HG02852 (cell line): ENCODE measurements at regions not wholly inside any gene's neighbourhood (a gene's known extent, or its start where the extent isn't known, plus 50 kb on each side); places are given as distances from the start of the nearest gene placed in this dataset.
"Not testable (repeated sequence)": the region's sequence is repeated elsewhere in the genome, so short reads cannot be mapped to it uniquely, and the experiment has no call there.

Experiments used
- ATAC-seq: cut with Tn5 transposase; IDR thresholded peaks from one replicate; pipeline ENCODE4 v1.9.1; 2021; ENCODE audit warnings: mild to moderate bottlenecking, moderate library complexity; ENCODE audit not compliant: unreplicated experiment

- ATAC-seq = no peak
Measured at GRCh38 chr20:4320291-4320690, 71.2 kb upstream of the ADRA1D start.

GRCh38 chr20:4318891-4319290 lies 69.8 kb upstream of the ADRA1D start:
- no peak for ATAC-seq

DNA sequence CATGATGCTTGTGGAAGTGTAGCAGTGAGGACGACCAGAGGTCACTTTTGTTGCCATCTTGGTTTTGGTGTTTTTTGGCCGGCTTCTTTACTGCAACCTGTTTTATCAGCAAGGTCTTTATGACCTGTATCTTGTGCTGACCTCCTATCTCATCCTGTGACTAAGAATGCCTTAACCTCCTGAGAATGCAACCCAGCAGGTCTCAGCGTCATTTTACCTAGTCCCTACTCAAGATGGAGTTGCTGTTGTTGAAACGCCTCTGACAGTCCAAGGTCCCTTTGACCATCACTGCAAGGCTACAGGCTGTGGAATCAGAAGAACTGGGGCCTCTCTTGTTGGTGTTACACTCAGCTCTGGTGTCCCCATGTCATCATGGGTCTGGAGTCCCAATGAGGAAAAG lies 61.5 kb upstream of the ADRA1D start:
- not testable (repeated sequence) for ATAC-seq

GRCh38 chr20:4306206-4306605 lies 57.1 kb upstream of the ADRA1D start:
- ATAC-seq = no peak

- ATAC-seq = no peak
Measured at GRCh38 chr20:4305091-4305490, 56.0 kb upstream of the ADRA1D start.

- no peak for ATAC-seq
Measured at GRCh38 chr20:4304601-4305000, 55.5 kb upstream of the ADRA1D start.

GRCh38 chr20:4303136-4303535 lies 54.0 kb upstream of the ADRA1D start:
- ATAC-seq = no peak

DNA sequence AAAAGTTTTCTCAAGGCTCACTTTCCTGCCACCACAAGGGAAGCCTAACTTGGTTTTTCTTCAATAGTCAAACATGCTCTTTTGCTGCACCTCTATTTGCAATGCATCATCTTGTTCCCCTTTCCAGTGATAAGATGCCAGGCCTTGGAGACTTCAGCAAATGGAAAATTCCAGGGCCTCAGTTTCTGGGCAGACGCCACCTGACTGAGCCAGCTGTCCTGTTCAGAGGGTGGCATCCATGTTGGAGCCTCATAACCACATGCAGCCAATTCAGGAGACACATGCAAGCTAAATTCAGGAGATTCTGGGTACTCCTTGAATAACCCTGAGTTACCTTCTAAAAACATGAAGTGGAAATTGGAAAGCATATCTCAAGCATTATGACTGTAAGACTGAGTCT lies 51.8 kb upstream of the ADRA1D start:
- ATAC-seq = no peak

- ATAC-seq = no peak
Measured at GRCh38 chr20:4300401-4300800, 51.3 kb upstream of the ADRA1D start.

DNA sequence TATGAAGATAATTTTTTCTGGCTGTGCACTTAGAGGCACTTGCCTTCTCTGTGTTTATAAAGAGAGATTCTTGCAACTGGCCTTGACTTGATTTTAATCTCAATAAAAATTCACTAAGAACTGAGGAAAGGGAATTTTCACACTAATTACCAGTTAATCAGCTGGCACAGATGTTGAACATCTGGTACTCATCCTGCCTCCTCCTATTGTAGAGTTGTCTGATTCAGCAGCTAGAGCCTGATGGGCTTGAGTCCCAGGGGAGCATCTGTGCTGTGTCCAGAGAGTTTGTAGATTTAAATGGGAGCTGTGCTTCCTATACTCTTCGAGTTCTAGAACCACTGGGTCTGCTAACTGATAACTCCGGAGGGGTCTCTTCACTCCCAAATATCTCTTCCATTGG lies 50.7 kb upstream of the ADRA1D start:
- no peak for ATAC-seq

DNA sequence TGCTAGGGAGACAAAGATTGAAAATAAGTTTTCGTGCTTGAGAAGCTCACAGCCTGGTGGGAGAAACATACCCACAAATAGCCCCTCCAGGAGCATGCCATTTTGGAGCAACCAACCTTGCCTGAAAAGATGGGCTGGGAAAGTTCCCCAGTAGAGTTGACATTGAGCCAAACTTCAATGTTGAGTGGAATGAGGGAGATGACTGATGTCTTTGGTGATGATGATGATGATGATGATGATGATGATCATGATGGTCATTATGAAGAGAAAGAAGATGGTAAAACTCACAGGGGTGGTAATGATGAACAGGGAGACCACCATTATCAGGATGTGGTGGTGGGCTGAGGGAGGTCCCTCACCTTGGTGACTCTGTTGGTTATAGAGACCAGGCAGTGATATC lies 50.1 kb upstream of the ADRA1D start:
- no peak for ATAC-seq
